Myocyte (in vitro differentiated cells): ENCODE measurements at regions not wholly inside any gene's neighbourhood (a gene's known extent, or its start where the extent isn't known, plus 50 kb on each side); places are given as distances from the start of the nearest gene placed in this dataset.
A peak's percentile ranks its signal among the peaks of the same experiment; 100 is the strongest.
"Not testable (repeated sequence)": the region's sequence is repeated elsewhere in the genome, so short reads cannot be mapped to it uniquely, and the experiment has no call there.

ENCODE experiments used
- DNase-seq: peaks from one replicate; pipeline ENCODE4 v3.0.0-alpha.2; 2012; ENCODE audit warnings: low read depth

DNA sequence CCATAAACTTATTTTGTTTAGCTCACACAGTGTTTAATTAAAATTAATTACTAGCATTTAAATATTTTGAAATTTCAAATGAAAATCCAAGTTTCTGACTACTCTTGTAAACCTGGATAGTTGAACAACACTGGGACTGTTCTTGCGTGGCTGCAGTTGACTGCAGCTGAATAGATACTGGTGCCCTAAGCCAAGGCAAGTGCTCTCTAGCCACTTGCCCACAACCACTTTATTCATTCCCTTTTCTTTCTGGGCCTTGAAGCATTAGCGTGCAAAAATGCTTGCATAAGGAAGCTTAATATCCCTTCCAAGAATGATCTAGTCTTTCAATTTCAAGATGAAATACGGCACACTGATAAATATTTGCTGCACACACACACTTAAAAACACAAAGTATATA lies 676.0 kb upstream of the MARCKS start:
- no peak for DNase-seq

DNA sequence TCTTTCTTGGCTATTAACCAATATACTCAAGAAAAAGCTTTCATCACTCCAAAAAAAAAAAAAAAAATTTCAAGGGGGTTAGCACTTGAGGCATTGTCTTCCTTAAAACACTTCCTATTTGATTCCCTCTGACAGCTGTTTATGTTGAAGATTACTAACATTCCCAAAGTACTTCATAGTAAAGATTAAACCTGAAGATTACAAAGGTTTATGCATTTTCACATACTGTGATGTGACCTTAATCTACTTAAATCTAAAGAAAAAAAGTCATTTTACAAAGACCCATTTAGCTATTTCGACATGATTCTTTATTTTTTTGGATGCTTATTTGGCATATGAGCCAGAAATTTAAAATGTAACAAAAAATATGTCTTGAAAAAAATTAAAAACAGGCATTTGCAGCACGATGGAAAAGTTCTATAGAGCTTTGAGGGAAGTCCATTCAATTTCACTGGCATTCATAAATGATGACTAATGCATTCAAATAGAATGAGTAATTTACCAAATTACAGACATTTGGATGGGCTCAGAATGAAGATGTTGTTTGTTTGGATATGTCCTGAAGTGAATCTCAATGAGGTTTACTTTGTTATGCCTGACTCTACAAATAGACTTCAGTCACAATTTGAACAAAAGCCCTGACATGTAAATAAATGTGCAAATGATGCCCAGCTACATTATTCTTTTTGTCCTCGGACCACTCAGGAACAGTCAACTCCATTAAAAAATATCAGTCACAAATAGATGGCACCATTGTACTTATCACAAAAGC lies 674.6 kb upstream of the MARCKS start:
- DNase-seq, result peak; percentile 46

DNA sequence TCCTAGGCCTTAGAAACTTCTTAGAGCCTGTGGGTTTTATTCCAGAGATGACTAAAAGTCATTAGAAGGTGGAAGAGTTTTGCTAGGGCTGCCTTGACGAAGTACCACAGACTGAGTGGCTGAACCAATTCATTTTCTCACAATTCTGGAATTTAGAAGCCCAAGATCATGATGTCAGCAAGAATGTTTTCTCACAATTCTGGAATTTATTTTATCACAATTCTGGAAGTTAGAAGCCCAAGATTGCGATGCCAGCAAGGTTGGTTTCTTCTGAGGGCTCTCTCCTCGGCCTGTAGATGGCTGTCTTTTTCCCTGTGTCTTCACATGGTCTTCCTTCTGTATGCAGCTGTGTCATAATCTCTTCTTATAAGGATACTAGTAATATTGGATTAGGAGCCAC lies 672.9 kb upstream of the MARCKS start:
- DNase-seq, result peak; percentile 53

DNA sequence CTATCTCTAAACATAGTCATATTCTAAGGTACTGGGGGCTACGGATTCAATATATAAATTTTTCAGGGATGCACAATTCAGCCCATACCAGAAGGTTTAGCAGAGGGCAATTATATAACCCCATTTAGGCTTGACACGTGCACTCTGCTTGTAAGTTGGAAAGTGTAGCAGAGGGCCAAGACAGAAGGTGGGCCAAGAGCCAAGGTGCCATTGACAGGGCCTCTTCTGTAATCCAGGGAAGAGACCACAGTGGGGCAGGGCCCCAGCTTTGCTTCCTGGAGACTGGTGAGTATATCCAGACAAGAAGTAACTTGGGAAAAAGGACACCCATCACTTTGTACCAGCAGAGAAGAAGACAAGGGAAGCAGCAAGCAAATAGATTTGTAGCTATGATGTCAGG lies 672.4 kb upstream of the MARCKS start:
- DNase-seq, result no peak

DNA sequence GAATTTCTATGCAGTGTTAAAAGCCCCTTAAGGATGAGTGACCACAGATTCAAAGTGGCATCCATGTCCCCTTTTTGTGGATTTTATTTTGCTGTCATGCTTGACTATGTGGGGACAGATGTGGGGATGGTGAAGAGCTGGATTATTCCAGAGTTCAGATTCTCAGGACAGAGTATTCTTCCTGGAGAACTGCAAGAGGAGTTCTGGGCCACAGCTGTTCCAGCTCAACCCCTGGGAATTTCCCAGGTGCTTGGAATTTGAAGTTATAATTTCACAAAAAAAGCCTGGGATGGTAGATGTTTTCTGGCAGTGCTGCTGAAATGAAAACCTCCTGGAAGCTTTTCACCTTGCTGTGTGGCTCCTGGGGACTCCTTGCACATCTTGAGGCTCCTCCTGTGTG lies 671.8 kb upstream of the MARCKS start:
- DNase-seq, result no peak

DNA sequence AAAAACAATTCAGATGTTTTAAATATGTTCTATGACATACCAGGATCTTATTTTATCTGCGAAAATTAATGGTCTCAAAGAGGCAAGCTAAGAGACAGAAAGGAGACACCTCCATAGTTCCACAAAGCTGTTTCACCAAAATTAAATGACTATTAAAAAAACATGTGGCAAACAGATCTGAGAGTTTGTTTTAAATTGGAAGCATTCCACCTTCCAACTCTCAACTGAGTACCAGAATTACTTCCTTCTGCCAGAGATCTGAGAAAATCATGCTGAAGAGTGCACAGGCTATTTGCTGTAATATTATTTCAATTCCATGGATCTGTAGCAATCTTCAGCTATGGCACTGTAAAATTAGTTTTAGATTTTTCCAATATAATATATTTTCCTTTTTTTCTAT lies 669.5 kb upstream of the MARCKS start:
- DNase-seq, result no peak

DNA sequence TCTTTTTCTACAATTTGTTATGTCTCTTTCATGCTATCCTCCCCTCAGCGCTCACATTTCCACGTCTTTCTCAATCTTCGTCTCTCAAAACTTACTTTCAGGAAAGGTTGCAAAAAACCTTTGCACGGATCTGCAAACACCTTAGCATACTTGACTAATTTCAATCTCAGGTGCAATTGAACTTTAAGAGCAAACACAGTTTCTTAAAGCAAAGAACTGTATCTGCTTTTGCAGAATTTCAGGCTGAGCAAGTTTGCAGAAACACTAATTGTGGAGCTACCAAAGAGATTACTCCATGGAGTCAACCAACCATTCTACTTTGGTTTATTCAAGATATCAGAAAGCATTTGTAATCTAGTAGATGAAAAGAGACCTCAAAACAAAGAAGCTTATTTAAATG lies 668.2 kb upstream of the MARCKS start:
- no peak for DNase-seq

DNA sequence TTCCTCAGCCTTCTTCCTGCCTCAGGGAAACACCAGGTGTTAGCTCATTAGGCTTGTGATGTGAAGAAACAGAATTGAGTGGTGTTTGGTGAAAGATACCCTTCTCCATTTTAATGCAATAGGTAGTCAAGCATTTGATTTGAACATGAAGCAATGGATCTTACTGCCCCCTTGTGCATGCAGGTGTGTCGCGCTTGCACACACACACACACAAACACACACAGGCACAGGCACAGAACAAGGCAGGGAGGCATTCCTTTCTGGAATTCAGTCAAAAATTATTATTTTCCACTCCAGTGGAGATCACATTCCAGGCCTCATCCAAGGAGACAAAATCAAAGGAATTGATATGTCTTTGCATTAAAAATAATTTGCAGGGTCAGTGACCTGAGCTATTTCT lies 667.0 kb upstream of the MARCKS start:
- no peak for DNase-seq

DNA sequence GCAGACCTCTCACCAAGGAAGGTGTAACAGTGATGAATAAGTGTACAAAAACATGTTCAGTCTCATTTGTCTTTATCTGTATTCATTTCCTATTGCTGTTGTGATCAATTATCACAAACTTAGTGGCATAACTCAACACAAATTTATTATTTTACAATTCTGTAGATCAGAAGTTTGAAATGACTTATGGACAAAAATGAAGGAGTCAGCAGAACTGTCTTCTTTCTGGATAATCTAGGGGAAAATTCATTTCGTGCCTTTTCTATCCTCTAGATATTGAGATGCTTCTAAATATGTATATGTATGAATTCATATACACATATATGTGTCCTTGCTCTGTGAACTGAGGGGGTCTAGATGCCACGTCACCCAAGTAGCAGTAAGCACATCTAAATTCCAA lies 663.1 kb upstream of the MARCKS start:
- DNase-seq, result no peak

DNA sequence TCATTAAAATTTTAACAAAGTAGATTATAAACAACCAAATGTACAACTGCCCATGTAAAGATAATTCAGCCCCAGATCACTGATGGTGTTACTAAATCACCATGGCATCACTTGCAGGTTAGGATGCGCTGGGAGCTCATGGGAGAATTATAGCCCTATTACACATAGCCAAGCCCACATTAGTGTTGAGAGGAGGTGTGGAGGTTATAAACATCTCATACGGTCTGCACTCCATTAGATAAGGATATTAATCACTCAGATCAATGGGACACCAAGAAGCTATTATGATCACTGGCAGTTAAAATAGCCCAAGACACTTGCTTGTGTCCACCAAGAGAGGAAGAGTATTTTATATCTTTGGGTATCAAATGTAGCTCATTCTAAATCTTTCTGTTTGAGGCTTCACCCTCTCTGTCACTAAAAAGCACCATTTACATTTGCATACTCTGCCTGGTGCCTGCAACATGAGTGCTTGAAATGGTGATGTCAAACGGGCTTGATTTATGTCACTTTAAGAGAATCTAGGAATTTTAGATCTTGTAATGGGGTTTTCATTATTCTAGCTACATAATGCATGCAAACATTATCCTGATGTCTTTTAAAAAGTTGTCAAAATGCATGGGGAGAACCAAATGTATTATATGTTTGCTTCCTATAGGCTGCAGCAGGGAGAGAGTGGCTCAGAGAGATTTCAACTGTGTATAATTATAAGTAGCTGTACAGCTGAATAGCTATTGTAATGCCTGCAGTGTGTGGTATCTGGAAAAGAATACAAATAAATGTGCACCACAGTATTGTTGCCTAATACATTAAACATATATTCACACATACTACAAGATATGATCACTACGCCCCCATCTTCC lies 654.1 kb upstream of the MARCKS start:
- DNase-seq, result no peak

DNA sequence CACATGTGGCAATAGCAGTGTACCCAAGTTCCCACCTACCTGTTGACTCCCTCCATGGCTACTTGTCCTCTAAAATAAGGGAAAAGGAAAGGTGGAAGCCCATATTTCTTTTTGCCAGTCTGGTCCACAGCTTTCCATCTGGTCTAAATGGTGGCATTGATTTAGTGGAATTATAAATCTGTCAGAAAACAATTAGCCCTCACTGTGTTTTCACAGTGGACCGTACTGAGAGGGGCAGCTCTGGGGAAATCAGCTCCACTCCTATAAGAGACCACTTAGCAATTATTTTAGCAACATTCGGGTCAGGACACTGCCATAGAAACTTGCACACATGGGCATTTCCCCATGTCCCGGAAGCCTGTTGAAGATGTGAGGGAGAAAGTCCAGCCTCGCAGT lies 653.4 kb upstream of the MARCKS start:
- no peak for DNase-seq

DNA sequence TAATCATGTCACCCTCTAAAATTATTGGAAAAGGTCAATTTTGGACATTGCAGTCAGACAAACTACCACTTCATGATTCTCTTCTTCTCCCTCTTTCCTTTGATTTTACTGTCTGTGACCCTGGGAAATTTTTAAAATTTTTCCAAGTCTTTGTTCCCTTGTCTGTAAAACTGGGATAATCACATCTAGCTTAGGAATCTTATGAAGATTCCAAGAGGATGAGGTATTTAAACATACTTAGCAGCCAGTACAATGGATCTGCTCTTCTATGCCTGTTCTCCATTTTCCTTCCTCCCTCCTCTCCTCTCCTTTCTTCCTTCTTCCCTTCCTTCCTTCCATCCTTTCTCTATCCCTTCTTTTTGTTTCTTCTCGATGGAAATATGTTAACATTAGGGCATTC lies 651.6 kb upstream of the MARCKS start:
- DNase-seq, result no peak

DNA sequence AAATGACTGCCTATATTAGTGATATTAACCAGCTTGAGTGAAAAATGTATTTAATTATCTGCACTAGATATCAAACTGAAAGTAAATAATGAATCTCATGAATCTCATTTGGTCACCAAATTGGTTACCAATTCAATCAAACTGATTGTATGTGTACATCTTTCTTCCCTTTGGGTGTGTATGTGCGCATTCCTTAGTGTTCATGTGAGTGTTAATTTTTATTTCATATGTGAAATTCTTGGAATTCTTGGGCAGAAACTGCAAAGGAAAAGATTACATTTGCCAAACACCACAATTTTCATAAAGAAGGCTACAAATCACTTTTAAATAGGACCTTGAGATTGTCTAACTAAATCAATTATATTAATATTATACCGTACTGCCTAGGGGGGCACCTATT lies 648.4 kb upstream of the MARCKS start:
- no peak for DNase-seq

DNA sequence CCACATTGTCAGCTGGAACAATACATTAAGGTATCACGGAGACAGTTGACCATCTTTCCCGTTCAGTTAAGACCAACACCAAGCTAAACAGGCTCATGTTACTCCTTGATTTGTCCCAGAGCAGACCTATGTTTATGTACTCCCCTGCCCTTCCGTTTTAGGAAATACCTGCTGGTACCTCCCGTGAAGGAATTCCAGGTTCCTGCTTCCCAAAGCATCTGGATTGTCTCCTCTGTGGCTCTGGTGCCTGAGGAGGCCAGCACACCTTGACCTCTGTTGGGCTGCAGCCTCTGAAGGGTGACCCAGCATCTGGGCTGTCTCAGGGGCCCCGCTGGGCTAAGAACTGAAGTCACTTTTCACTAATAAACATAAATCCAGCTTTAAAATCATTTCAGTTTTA lies 647.8 kb upstream of the MARCKS start:
- DNase-seq, result no peak

DNA sequence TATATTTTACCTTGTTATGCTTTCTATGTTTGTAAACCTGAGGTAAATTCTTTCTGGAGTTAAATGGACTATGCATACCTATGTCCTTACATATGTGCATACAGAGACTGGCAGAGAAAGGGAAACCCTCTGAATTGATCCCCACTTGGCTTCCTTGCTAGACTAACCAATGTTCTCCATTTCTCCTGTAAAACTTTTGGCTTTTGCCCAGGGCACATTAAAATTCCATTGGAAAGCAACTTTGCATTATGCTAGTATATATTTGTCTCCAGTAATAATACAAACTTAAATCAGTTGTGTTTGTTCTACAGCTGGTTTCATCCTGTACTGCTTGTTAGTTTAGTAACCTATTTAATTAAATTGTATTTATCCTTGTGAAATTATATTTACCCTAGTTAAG lies 646.0 kb upstream of the MARCKS start:
- DNase-seq, result no peak

DNA sequence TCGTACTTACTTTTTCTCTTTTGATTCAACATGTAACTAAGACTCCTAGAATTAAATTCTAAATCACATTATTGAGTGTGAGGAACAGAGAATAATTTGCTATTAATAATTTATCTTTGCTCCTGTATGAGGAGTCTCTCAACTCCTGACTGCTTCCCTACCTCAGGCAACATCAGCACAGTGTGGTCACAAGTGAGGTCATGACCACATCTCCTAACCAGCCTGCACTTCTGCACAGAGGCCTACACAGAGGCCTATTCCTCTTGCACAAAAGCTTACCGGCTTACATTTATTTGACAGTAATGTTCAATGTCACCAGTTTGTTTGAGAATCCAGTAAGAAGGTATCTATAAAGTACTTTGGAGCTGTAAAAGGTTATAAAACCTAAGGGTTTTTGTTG lies 637.4 kb upstream of the MARCKS start:
- no peak for DNase-seq

DNA sequence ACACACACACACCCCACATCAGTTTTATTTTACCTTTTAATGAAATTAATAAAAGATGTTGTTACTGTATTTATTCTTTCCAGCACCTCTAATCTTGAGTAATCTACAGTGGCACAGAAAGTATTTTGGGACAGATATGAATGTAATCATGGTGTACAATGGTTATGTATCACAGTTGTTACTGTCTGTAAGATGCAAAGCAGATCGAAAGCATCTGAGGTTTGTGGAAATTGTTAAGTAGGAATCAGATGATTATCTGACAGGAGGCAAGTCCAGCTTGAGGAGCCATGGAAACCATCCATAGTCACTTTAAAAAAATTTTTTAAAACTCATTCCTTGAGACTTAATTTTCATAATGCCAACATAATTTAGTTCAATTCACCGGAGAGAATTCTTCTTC lies 636.3 kb upstream of the MARCKS start:
- DNase-seq, result no peak

DNA sequence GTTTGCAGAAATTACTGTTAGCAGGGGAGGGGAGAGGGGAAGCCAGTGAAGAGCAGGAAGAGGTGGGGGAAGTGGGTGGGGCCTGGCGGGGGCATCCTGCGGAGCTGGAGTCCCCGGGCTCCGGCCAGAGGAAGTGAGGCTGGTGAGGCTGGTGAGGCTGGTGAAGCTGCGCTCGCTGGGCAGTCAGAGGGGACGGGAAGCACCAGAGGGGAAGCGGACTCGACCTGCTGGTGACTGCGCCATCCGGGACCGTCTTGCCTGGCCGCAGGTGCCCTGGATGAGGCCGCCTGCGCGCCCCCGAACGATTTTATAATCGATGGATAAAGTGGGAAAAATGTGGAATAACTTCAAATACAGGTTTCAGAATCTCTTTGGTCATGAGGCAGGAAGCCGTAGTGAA lies 635.3 kb upstream of the MARCKS start:
- no peak for DNase-seq

DNA sequence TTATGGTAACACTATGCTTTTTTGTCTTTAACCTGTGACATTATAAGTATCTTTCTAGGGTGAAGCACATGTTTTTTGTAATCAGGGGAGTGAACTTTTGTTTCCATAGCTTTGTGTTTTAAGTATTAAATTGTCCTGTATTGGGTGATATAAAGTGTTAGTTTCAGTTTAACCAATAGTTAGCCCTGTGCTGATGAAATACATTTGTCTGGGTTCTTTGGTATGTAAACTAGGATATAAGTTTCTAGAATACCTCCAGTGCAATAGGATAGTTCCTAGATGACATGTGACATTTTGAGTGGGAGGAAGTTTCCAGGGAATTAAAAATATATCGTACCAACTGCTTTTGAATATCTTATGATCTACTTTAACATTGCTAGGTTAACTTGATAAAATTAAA lies 611.0 kb upstream of the MARCKS start:
- DNase-seq, result peak; percentile 5

DNA sequence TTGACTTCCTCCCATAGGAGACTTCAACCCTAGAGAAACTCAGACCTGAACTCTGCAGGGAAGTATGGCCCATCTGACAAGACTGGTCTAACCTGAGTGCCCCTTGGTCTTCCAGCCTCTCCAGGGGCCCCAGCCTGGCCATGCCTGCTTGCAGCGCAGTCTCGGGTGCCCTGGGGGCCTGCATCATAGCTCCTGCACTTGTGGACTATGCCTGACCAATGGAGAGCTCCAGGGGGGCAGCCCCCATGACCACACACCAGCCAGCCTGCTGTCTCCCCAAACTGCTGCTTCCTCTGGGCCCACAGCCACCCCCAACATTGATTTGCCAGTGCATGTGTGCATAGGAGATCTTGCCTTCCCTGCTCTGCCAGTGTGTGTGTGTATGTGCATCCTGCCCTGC lies 608.6 kb upstream of the MARCKS start:
- no peak for DNase-seq

DNA sequence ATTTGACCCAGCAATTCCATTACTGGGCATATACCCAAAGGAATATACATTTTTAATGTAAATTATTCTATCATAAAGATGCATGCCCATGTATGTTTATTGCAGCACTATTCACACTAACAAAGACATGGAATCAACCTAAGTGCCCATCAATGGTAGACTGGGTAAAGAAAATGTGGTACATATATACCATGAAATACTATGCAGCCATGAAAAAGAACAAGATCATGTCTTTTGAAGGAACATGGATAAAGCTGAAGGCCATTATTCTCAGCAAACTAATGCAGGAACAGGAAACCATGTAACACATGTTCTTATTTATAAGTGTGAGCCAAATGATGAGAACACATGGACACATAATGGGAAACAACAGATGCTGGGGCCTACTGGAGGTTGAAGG lies 603.0 kb upstream of the MARCKS start:
- not testable (repeated sequence) for DNase-seq

DNA sequence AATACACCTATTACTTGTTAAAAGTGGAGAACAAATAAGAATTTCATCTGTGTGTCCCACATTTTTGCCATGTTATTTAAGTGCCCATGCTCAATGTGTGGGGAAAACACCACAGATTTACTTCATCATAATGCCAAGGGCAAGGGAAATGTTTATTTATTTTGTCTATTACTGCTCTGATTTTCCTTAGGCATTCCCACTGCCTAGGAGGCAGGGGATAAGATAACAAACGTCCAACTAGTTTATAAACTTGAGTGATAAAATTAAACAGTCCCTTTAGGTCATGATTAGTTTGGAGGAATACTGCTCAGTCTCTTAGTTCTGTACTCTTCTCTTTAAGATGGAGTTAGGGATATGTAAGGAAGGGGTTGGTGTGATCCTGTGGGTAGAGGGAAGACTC lies 598.4 kb upstream of the MARCKS start:
- DNase-seq, result no peak

DNA sequence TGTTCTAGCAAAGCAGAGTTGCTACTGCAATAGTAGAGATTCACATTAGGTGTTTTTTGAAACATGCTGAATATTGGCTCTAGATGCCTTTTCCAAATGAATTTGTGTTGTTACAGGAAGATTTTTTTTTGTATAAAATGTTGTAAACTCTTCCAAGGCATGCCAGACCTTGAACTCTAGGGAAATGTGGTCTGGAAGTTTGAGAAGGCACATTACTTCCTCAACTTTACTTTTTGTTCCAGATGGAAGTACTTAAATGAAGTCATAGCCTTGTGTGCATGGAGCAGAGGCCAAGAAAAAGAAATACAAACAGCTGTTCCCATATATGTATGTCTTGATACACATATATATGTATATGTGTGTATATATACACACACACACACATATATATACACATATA lies 585.7 kb upstream of the MARCKS start:
- DNase-seq, result peak; percentile 38
